ENCODE measurements at regions not wholly inside any gene's neighbourhood (a gene's known extent, or its start where the extent isn't known, plus 50 kb on each side); places are given as distances from the start of the nearest gene placed in this dataset.

- TF ChIP-seq, protein P1, sequence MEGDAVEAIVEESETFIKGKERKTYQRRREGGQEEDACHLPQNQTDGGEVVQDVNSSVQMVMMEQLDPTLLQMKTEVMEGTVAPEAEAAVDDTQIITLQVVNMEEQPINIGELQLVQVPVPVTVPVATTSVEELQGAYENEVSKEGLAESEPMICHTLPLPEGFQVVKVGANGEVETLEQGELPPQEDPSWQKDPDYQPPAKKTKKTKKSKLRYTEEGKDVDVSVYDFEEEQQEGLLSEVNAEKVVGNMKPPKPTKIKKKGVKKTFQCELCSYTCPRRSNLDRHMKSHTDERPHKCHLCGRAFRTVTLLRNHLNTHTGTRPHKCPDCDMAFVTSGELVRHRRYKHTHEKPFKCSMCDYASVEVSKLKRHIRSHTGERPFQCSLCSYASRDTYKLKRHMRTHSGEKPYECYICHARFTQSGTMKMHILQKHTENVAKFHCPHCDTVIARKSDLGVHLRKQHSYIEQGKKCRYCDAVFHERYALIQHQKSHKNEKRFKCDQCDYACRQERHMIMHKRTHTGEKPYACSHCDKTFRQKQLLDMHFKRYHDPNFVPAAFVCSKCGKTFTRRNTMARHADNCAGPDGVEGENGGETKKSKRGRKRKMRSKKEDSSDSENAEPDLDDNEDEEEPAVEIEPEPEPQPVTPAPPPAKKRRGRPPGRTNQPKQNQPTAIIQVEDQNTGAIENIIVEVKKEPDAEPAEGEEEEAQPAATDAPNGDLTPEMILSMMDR (conservative IDR thresholded peaks at IDR 0.05; ENCODE audit: low read depth, low read length): no peak
- no peak for TF ChIP-seq EZH2 (IDR thresholded peaks at IDR 0.05; ENCODE audit: low read length, unreplicated experiment)
- TF ChIP-seq EZH2phosphoT487 (IDR thresholded peaks at IDR 0.05; ENCODE audit: borderline replicate concordance, low read length): no peak
- Histone ChIP-seq H3K9ac (ENCODE audit: low read length) (no peak overlapping the region), H2AFZ (ENCODE audit: low read length) (no peak overlapping the region), H3K79me2 (ENCODE audit: low read length) (no peaks in the 10 kb centered on the region), H4K20me1 (ENCODE audit: low read length) (no peaks in the 10 kb centered on the region), H3K4me1 (ENCODE audit: insufficient read depth, low read length) (no peaks in the 10 kb centered on the region), H3F3A (ENCODE audit: low read length, unreplicated experiment) (no peaks in the 10 kb centered on the region), H3K4me3 (ENCODE audit: low read length) (no peak overlapping the region), H3K36me3 (ENCODE audit: low read depth, low read length) (no peaks in the 10 kb centered on the region), H3K27me3 (ENCODE audit: low read length) (no peaks in the 10 kb centered on the region), H3K9me3 (ENCODE audit: low read length) (no peaks in the 10 kb centered on the region), H3K4me2 (ENCODE audit: low read length) (no peak overlapping the region), H3K9me2 (replicated peaks; ENCODE audit: low read length) (no peaks in the 10 kb centered on the region), H3K27ac (ENCODE audit: low read length) (no peak overlapping the region)
- no peak for DNase-seq
- ChIA-PET CTCF (no interaction called here), POLR2A (ENCODE audit: unreplicated experiment) (no interaction called here)
- no peak for ATAC-seq
- intact Hi-C loops (cut with micrococcal nuclease): no loop called here
- BruUV-seq (replicated peaks): no TSS peak
Observed at GRCh38 chr13:55229906-55230569, 1910.7 kb upstream of the PRR20A start.

DNA sequence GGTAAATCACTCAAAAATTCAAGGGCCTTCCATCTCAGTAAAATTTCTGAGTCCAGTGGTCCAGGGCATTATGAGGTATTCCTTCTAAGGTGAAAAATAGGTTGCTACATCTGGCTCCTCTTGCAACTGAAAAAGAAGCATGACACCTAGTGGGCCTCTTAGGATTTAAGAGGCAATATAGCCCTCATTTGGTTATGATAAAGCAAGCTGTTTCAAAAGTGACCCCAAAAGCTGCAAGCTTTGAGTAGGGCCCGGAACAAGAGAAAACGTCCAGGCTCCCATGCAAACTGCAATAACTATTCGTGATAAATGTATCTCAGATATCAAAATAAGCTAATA is 1910.2 kb upstream of the PRR20A start:
- BruUV-seq (replicated peaks): no TSS peak
- TF ChIP-seq, protein P1 (conservative IDR thresholded peaks at IDR 0.05; ENCODE audit: low read depth, low read length): no peak
- TF ChIP-seq EZH2 (IDR thresholded peaks at IDR 0.05; ENCODE audit: low read length, unreplicated experiment) (no peak), EZH2phosphoT487 (IDR thresholded peaks at IDR 0.05; ENCODE audit: borderline replicate concordance, low read length) (no peak)
- Histone ChIP-seq H3K4me1 (ENCODE audit: insufficient read depth, low read length) (no peaks in the 10 kb centered on the region), H3K4me3 (ENCODE audit: low read length) (no peak overlapping the region), H3K4me2 (ENCODE audit: low read length) (no peak overlapping the region), H3K9ac (ENCODE audit: low read length) (no peak overlapping the region), H4K20me1 (ENCODE audit: low read length) (no peaks in the 10 kb centered on the region), H3K27ac (ENCODE audit: low read length) (no peak overlapping the region), H3K9me2 (replicated peaks; ENCODE audit: low read length) (no peaks in the 10 kb centered on the region), H2AFZ (ENCODE audit: low read length) (no peak overlapping the region), H3K79me2 (ENCODE audit: low read length) (no peaks in the 10 kb centered on the region), H3F3A (ENCODE audit: low read length, unreplicated experiment) (no peaks in the 10 kb centered on the region), H3K27me3 (ENCODE audit: low read length) (no peaks in the 10 kb centered on the region), H3K36me3 (ENCODE audit: low read depth, low read length) (no peaks in the 10 kb centered on the region), H3K9me3 (ENCODE audit: low read length) (no peaks in the 10 kb centered on the region)
- ChIA-PET POLR2A (ENCODE audit: unreplicated experiment) (no interaction called here), CTCF (no interaction called here)
- DNase-seq (no peak), ATAC-seq (no peak)
- intact Hi-C loops (cut with micrococcal nuclease): no loop called here

GRCh38 chr13:55234311-55234710 is 1906.4 kb upstream of the PRR20A start:
- CTCF ChIA-PET: no interaction called here
- no peak overlapping the region for H2AFZ ChIP-seq (ENCODE audit: low read length)
- ATAC-seq: no peak
- H3K27ac ChIP-seq (ENCODE audit: low read length): no peak overlapping the region
- no peak overlapping the region for H3K4me3 ChIP-seq (ENCODE audit: low read length)
- H3F3A ChIP-seq (ENCODE audit: low read length, unreplicated experiment): no peaks in the 10 kb centered on the region
- no peak overlapping the region for H3K9ac ChIP-seq (ENCODE audit: low read length)
- H3K9me2 ChIP-seq (replicated peaks; ENCODE audit: low read length): no peaks in the 10 kb centered on the region
- TF ChIP-seq, protein P1 (conservative IDR thresholded peaks at IDR 0.05; ENCODE audit: low read depth, low read length): no peak
- TF ChIP-seq EZH2 (IDR thresholded peaks at IDR 0.05; ENCODE audit: low read length, unreplicated experiment) (no peak), EZH2phosphoT487 (IDR thresholded peaks at IDR 0.05; ENCODE audit: borderline replicate concordance, low read length) (no peak)
- H4K20me1 ChIP-seq (ENCODE audit: low read length): no peaks in the 10 kb centered on the region
- H3K36me3 ChIP-seq (ENCODE audit: low read depth, low read length): no peaks in the 10 kb centered on the region
- intact Hi-C loops (cut with micrococcal nuclease): no loop called here
- no peaks in the 10 kb centered on the region for H3K27me3 ChIP-seq (ENCODE audit: low read length)
- BruUV-seq (replicated peaks): no TSS peak
- no peak overlapping the region for H3K4me2 ChIP-seq (ENCODE audit: low read length)
- H3K4me1 ChIP-seq (ENCODE audit: insufficient read depth, low read length): no peaks in the 10 kb centered on the region
- DNase-seq: no peak
- no peaks in the 10 kb centered on the region for H3K9me3 ChIP-seq (ENCODE audit: low read length)
- POLR2A ChIA-PET (ENCODE audit: unreplicated experiment): no interaction called here
- no peaks in the 10 kb centered on the region for H3K79me2 ChIP-seq (ENCODE audit: low read length)

Measured in PC-3 (cell line).